WTC11 (cell line): ENCODE measurements at regions not wholly inside any gene's neighbourhood (a gene's known extent, or its start where the extent isn't known, plus 50 kb on each side); places are given as distances from the start of the nearest gene placed in this dataset.

ENCODE experiments used
- ATF3 ChIP-seq: sonication (generic); formaldehyde crosslinking; conservative IDR thresholded peaks from 2 replicates; pipeline ENCODE4 v1.8.1; 2022; ENCODE audit warnings: mild to moderate bottlenecking, missing genetic modification reagents
- CREM ChIP-seq: sonication (generic); formaldehyde crosslinking; IDR thresholded peaks from 2 replicates; pipeline ENCODE4 v1.8.1; 2022; ENCODE audit warnings: mild to moderate bottlenecking, missing genetic modification reagents, moderate library complexity
- E2F4 ChIP-seq: sonication (generic); formaldehyde crosslinking; IDR thresholded peaks from 2 replicates; pipeline ENCODE4 v1.8.1; 2022; ENCODE audit warnings: low read depth, mild to moderate bottlenecking, moderate library complexity, missing genetic modification reagents, borderline replicate concordance
- NFYB ChIP-seq: sonication (generic); formaldehyde crosslinking; conservative IDR thresholded peaks from 2 replicates; pipeline ENCODE4 v1.8.0; 2022; ENCODE audit warnings: low read depth, missing genetic modification reagents
- ZNF138 ChIP-seq: sonication (generic); formaldehyde crosslinking; conservative IDR thresholded peaks from 2 replicates; pipeline ENCODE4 v1.8.1; 2022; ENCODE audit warnings: mild to moderate bottlenecking, moderate library complexity, missing genetic modification reagents
- TF ChIP-seq, protein P1 (sequence below): fragments of 200-600 bp; IDR thresholded peaks from 2 replicates; pipeline ENCODE4 v1.8.0; 2022; ENCODE audit warnings: antibody characterized with exemption
- TF ChIP-seq, protein P2 (sequence below): sonication (generic); formaldehyde crosslinking; IDR thresholded peaks from 2 replicates; pipeline ENCODE4 v1.8.1; 2023; ENCODE audit warnings: mild to moderate bottlenecking, moderate library complexity, missing genetic modification reagents

DNA sequence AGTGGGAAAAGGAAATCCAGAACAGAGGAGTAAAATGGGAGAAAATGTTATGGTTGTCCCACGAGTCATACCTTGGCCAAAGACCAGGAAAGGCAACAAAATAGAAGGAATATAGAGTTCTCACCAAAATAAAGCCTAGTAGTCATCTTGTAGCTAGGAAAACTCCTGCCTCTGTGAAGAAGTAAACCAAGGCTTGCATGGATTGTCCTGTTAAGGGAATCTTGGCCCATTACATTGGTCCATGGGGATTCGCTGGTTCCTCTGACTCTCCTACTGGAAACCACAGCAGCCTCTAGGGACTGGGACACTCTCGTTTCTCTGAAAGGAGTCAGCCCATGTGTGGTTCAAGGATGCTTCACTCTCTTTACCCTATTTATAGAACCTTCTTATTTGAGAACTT is 62.9 kb upstream of the FNDC3B start:
- TF ChIP-seq, protein P1, sequence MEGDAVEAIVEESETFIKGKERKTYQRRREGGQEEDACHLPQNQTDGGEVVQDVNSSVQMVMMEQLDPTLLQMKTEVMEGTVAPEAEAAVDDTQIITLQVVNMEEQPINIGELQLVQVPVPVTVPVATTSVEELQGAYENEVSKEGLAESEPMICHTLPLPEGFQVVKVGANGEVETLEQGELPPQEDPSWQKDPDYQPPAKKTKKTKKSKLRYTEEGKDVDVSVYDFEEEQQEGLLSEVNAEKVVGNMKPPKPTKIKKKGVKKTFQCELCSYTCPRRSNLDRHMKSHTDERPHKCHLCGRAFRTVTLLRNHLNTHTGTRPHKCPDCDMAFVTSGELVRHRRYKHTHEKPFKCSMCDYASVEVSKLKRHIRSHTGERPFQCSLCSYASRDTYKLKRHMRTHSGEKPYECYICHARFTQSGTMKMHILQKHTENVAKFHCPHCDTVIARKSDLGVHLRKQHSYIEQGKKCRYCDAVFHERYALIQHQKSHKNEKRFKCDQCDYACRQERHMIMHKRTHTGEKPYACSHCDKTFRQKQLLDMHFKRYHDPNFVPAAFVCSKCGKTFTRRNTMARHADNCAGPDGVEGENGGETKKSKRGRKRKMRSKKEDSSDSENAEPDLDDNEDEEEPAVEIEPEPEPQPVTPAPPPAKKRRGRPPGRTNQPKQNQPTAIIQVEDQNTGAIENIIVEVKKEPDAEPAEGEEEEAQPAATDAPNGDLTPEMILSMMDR = no peak
- TF ChIP-seq ZNF138 (CRISPR knock-in tag) (no peak), NFYB (CRISPR knock-in tag) (no peak), CREM (CRISPR knock-in tag) (no peak), E2F4 (no peak), ATF3 (CRISPR knock-in tag) (no peak)
- TF ChIP-seq, protein P2, sequence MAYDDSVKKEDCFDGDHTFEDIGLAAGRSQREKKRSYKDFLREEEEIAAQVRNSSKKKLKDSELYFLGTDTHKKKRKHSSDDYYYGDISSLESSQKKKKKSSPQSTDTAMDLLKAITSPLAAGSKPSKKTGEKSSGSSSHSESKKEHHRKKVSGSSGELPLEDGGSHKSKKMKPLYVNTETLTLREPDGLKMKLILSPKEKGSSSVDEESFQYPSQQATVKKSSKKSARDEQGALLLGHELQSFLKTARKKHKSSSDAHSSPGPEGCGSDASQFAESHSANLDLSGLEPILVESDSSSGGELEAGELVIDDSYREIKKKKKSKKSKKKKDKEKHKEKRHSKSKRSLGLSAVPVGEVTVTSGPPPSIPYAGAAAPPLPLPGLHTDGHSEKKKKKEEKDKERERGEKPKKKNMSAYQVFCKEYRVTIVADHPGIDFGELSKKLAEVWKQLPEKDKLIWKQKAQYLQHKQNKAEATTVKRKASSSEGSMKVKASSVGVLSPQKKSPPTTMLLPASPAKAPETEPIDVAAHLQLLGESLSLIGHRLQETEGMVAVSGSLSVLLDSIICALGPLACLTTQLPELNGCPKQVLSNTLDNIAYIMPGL (CRISPR knock-in tag) = no peak
